CD4-positive, alpha-beta T cell treated with Interleukin-6 at 100 ng/mL for 8 hours (primary cell): ENCODE measurements at regions not wholly inside any gene's neighbourhood (a gene's known extent, or its start where the extent isn't known, plus 50 kb on each side); places are given as distances from the start of the nearest gene placed in this dataset.

Source experiments
- DNase-seq: peaks from one replicate; pipeline ENCODE4 v3.0.0-alpha.2; 2020; ENCODE audit warnings: mixed read lengths, low spot score

DNA sequence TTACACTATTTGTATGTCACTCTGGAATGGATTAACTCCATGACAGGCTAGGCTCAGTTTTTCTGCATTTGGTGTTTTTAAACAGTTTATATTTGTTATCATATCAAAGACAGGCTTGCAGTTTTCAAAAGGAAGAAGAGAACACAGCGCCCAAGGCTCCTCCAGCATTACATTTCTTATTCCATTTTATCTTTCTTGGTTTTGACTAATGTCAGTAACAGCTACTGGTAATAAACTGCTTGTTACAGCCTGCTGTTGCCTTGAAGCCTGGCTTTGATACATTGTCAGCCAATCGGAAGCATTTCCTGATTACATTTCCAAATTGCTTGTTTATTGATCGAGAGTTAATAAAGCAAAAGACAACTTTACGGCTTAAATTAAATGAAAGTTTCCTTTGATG, 166.0 kb upstream of the MDFIC start:
- DNase-seq, result no peak

DNA sequence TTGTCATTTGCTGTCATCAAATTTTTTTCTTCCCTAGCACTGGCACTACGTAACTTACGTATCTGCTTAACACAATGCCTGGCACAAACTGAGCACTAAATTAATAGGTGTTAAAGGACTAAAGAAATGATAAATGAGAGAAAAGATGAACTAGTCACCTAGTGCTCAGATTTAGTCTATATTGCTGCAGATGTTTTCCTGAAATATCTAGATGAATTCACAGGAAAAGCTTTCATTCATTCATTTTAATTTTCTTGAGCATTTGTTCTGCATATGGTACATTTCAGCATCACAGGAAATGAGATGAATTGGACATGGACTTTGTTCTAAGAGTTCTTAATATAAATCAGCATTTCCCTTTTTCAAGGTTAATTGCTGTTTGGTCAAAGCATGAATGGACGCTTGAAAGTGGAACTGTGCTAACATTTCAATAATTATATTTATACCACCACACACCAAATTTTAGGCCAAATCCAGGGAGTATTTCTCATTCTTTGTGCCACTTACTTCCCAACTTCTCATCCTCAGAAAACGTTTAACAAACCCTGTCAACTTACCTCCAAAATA, 163.2 kb upstream of the MDFIC start:
- no peak for DNase-seq

DNA sequence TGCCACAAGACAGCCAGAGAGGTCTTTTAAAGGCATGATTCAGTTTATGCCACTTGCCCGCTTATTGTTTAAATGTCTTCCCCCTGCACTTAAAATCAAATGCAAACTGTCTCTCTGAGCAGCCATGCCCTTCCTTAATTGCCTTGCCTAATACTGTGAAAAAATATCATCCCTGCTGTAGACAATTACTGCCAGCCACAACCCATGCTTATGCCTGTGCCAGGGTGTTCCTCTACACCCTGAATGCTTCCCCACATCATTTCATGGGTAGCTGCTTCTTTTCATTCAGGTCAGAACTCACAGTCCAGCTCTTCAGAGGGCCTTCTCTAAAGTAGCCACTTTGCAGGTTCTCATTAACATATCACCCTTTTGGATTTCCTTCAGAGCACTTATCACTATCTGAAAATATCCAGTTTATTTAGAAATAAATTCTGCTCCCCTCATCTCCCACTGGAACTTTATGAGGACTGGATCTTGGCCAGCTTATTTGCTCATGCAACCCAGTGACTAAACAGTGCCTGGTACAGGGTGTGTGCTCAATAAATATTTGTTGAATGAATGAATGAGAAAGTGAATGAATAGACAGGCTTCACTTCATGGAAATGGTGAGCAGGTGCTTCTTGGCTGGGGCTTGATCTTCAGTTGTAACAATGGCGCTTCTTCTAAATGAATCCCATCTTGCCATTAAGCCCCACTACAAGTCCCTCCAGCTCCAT, 162.4 kb upstream of the MDFIC start:
- DNase-seq, result no peak

DNA sequence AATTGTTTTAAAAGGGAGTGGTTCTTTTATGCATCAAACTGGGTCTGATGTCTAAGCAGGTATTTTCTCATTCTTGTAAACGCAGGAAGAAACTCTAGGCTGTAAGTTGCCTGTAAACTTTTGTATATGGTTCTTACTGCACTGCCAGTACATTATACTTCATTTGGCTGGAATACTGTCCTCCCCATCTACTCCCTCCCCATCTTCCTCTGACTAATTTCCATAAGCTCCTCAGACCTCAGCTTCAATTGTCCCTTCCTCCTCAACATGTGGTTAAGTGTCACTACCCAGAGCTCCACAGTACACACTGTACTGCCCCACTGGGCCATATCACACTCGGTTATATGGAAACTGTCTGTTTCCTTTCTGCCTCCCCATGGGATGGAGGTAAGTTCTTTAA, 161.4 kb upstream of the MDFIC start:
- no peak for DNase-seq

- DNase-seq, result no peak
Measured at GRCh38 chr7:114761973-114762372, 159.9 kb upstream of the MDFIC start.

DNA sequence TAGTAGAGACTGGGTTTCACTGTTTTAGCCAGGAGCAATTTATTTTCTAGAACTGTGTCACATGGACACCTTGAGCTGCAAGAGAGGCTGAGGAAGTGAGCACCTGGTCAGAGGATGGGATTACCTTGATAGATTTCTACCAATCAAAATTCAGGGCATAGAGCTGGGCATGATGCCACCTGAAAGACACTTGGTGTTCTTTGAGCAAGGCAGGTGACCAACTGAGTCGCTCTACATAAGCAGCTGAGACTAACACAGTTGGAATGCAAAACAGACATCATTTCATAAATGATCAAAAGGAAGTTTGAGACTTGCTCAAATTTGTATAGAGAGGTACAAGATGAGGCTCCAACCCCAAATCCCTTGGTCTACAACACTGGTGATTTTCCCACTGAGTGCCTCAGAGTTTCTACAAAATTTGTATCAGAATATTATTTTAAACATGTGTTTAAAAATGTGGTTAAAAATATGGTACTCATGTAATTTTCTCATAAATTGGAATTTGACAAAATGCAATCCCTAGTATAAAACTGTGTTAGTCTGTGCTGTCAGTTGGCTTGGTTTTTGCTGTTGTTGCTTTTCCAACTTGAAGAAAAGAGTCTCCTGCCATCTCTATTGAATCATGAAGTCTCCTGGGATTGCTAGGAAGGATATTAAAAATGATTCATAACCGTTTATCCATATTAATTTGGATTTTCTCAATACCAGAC, 156.4 kb upstream of the MDFIC start:
- DNase-seq, result no peak

DNA sequence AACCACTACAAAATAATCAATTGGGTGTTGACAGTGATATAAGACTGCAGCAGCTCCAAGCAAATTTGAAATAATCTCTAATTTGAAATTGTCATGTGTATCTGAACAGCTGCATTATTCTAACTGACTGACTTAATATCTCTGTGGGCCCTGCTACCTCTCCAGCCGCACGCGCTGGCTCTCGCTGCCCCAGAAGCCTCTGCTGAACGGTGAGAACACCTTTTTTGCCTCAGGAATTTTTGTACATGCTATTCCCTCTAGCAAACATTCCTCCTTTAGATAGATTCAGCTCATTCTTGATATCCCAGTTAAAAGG, 155.9 kb upstream of the MDFIC start:
- DNase-seq, result no peak

- no peak for DNase-seq
Measured at GRCh38 chr7:114777288-114777687, 144.6 kb upstream of the MDFIC start.

GRCh38 chr7:114783508-114783907, 138.4 kb upstream of the MDFIC start:
- no peak for DNase-seq

- no peak for DNase-seq
Measured at GRCh38 chr7:114784177-114784576, 137.7 kb upstream of the MDFIC start.

DNA sequence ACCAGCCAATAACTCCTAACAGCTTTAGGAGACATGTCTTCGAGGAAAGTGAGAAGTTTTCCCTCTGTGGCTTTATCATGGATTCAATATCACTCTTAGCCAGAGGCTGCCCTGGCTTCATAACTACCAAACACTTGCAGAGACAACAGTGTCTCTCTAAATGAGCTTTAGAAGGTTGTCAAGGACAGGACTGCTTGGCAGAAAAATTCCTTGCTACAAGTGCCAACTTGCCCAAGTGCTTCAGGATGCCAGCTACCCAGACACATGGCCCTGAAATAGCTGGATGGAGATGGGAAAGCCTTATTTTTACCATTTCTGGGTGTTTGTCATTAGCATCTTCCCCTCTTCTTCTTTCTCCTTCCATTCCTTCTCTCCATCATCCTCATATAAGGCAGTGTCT, 137.1 kb upstream of the MDFIC start:
- no peak for DNase-seq

DNA sequence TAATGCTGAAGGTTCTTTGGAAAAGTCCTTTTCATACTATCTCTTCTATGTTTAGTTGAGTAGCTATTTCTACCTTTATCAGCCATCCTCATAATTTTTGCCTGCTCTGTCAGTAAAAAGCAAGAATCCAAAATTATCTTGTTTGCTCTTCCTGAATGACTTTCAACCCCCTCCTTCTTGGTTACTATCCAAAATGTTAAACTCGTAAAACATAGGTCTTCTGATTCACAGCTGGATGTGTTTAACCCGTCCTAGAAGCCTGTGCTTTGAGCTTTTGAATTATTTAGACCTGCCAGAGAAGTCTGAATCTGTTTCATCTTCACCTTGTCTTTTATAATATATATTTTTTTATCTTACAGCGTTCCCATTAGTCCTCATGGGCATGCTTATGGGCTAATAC, 136.4 kb upstream of the MDFIC start:
- no peak for DNase-seq

DNA sequence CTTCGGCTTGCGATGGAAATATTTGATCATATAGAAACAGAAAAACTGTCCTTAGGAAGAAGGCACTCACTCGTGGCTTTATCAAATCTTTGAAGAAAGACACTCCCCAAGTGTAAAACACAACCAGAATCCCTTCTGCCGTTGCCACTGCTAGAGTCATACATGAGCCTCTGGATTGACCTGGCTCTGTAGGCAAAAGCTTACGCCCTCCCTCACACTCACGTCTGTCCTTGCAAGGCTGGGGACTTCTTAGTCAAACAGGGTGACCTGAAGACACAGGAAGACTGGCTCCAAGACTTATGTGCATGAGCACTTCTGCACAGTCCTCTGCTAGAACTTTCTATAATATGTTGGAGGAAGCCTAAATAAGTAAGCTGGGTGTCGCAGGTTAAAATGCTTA, 135.4 kb upstream of the MDFIC start:
- no peak for DNase-seq

DNA sequence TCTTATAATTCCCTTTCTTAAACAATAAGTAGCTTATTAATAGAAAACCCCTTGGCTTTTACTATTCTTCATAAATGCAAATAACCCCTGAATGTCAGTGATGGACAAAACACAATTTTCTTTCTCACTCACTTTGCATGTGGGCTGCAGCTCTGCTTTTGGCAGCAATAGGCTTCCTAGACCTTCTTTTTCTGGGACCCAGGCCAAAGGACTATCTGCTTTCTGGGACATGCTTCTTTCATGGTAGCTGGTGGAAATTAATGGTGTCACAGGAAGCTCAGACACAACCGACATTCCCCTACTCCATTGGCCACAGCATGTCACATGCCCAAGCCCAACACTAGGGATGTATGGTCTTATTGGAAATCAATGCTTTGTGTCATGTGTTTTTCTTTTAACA, 134.3 kb upstream of the MDFIC start:
- DNase-seq, result no peak

DNA sequence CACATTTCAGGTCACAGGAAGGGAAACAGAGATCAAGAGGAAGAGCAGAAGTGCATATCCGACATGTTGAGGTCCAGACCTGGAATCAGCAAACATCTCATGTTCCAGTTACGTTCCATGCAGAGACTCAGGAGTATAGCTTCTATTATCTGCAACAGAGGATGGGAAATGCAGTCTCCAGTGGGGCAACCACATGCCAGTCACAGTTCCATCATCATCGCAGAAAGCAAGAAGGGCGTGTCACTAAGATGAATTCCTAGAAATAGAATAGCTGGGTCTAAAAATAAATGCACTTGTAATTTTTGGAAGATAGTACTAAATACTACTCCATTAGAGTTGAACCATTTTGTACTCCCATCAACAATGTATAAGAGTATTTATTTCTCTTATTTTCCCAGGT, 133.2 kb upstream of the MDFIC start:
- DNase-seq, result no peak

DNA sequence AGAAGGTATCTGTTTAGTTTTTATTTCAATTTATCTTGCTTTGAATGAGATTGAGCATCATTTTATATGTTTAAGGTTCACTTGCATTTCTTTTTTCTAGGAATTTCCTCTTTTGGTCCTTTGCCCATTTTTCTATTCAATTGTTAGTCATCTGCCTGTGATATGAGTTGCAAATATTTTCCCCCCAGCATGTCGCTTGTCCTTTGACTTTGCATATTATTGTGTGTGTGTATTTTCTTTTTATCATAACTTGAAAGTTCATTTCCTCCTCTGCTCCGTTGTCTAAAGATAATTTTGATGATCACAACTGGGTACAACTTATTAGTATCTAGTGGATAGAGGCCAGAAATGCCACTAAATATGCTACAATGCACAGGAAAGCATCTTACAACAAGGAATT, 132.7 kb upstream of the MDFIC start:
- no peak for DNase-seq

- DNase-seq, result no peak
Measured at GRCh38 chr7:114789871-114790311, 132.0 kb upstream of the MDFIC start.

DNA sequence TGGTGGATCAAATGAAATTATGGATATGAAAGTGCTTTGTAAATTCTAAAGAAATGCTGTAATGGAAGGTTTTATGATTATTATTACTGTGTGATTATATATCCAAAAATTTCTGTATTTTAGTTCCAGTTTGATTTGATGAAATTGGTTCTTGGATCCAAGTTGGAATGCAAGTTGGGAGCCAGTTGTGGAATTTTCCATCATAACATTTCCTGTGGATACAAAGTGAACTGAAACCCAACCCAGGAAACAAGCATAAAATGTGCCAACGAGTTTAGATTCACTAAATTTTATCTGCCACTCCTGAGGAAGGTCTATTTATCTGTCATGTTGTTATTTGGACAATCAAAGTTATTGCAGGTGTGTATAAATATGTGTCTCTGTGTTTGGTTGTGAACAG, 131.4 kb upstream of the MDFIC start:
- DNase-seq, result no peak

DNA sequence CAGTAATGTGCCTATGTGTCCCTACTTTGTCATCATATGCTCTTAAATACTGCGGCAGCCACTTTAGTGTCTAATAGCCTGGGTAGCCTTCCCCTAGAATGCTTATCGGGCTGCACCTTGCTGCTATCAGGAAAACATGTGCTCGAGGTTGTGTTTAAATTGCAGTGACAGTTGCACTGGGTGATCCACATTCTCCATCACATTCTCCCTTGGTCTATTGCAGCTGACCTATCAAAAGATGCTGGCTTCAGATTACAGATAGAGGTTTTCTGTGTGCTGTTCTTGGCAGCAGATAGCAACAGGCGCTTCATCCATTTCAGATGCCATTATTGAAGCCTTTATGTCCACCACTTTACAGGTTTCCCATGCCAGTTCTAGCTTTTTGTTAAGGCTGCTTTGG, 130.1 kb upstream of the MDFIC start:
- no peak for DNase-seq

- DNase-seq, result no peak
Measured at GRCh38 chr7:114793155-114793845, 128.6 kb upstream of the MDFIC start.

GRCh38 chr7:114795475-114795874, 126.4 kb upstream of the MDFIC start:
- no peak for DNase-seq

- DNase-seq, result no peak
Measured at GRCh38 chr7:114799628-114800028, 122.3 kb upstream of the MDFIC start.

- DNase-seq, result no peak
Measured at GRCh38 chr7:114802632-114803031, 119.3 kb upstream of the MDFIC start.
